Smooth muscle cell (in vitro differentiated cells): ENCODE measurements at regions not wholly inside any gene's neighbourhood (a gene's known extent, or its start where the extent isn't known, plus 50 kb on each side); places are given as distances from the start of the nearest gene placed in this dataset.

Source experiments
- DNase-seq: peaks from one replicate; lab custom pipeline; 2025; ENCODE audit not compliant: unreplicated experiment; lab: John Stamatoyannopoulos, UW
- H2AFZ ChIP-seq: fragments of 200-600 bp; sonication (generic); 2 replicates; pipeline ENCODE4 v1.6.0; 2016; ENCODE audit warnings: antibody characterized with exemption, low read depth, mild to moderate bottlenecking
- H3F3A ChIP-seq: fragments of 200-600 bp; sonication (generic); 2 replicates; pipeline ENCODE4 v1.6.0; 2017; ENCODE audit warnings: antibody characterized with exemption, low read depth
- H3K27ac ChIP-seq: fragments of 200-600 bp; sonication (generic); 2 replicates; pipeline ENCODE4 v1.5.1; 2016; ENCODE audit warnings: low read depth, mild to moderate bottlenecking
- H3K27me3 ChIP-seq: fragments of 200-600 bp; sonication (generic); 2 replicates; pipeline ENCODE4 v1.6.1; 2016; ENCODE audit warnings: low read depth, mild to moderate bottlenecking
- H3K36me3 ChIP-seq: fragments of 200-600 bp; sonication (generic); 2 replicates; pipeline ENCODE4 v1.5.1; 2016; ENCODE audit warnings: low read depth
- H3K4me1 ChIP-seq: fragments of 200-600 bp; sonication (generic); 2 replicates; pipeline ENCODE4 v1.5.1; 2016; ENCODE audit warnings: low read depth
- H3K4me2 ChIP-seq: fragments of 200-600 bp; sonication (generic); 2 replicates; pipeline ENCODE4 v1.6.0; 2016; ENCODE audit warnings: mild to moderate bottlenecking
- H3K4me3 ChIP-seq: fragments of 200-600 bp; sonication (generic); 2 replicates; pipeline ENCODE4 v1.5.1; 2016; ENCODE audit warnings: mild to moderate bottlenecking
- H3K79me2 ChIP-seq: fragments of 200-600 bp; sonication (generic); 2 replicates; pipeline ENCODE4 v1.6.0; 2016; ENCODE audit warnings: low read depth, mild to moderate bottlenecking
- H3K9ac ChIP-seq: fragments of 200-600 bp; sonication (generic); 2 replicates; pipeline ENCODE4 v1.6.0; 2016; ENCODE audit warnings: low read depth
- H3K9me3 ChIP-seq: fragments of 200-600 bp; sonication (generic); replicated peaks from 2 replicates; pipeline ENCODE4 v1.5.1; 2016; ENCODE audit warnings: low read depth
- H4K20me1 ChIP-seq: fragments of 200-600 bp; sonication (generic); 2 replicates; pipeline ENCODE4 v1.6.0; 2016; ENCODE audit warnings: low read depth
- WGBS: methylation state at CpG from one replicate; pipeline ENCODE4 v1.1.7; 2016; ENCODE audit warnings: low lambda C conversion rate; 5-methylcytosine and 5-hydroxymethylcytosine counted together
- TF ChIP-seq, protein P1 (sequence below): fragments of 200-600 bp; sonication (generic); IDR thresholded peaks from 2 replicates; pipeline ENCODE4 v1.5.1; 2017; ENCODE audit warnings: borderline replicate concordance, mild to moderate bottlenecking, antibody characterized with exemption; ENCODE audit not compliant: insufficient read depth, poor library complexity, severe bottlenecking

DNA sequence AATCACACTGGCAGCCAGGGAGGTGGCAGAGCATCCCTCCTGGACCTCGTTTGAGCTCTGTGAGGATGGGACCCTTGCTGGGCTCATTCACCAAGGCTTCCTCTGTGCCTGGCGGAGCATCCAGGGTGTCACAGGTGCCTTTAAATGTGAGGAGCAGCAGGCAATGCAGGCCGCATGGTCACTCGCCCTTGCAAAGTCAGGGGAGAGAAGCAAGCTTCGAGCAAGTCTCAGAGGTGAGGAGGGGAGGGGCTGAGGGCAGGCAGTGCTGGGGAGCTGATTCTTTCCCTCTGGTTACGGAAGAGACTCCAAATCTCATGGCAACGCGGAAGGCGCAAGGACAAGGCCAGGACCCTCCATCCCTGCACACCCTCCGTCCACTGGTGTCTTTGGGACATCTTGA lies 182.7 kb upstream of the PMEPA1 start:
- TF ChIP-seq, protein P1, sequence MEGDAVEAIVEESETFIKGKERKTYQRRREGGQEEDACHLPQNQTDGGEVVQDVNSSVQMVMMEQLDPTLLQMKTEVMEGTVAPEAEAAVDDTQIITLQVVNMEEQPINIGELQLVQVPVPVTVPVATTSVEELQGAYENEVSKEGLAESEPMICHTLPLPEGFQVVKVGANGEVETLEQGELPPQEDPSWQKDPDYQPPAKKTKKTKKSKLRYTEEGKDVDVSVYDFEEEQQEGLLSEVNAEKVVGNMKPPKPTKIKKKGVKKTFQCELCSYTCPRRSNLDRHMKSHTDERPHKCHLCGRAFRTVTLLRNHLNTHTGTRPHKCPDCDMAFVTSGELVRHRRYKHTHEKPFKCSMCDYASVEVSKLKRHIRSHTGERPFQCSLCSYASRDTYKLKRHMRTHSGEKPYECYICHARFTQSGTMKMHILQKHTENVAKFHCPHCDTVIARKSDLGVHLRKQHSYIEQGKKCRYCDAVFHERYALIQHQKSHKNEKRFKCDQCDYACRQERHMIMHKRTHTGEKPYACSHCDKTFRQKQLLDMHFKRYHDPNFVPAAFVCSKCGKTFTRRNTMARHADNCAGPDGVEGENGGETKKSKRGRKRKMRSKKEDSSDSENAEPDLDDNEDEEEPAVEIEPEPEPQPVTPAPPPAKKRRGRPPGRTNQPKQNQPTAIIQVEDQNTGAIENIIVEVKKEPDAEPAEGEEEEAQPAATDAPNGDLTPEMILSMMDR: no peak

DNA sequence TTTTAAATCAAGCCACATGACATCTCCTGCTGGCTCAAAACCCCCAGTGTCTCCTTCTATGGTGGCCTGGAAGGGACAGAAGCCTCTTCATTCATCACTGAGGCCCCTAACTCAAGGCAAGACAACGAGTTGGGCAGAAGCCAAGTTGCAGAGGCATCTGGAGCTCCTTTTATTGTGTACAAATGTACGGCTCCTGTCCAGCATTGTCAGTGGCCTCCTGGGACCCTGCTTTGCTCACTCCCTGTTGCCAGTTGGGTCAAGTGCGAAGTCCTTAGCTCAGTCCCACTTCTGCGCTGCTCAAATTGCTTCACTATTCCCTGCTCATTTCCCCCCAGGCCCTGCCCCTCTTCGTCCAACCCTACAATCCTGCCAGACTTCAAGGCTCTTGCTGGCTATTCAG lies 181.2 kb upstream of the PMEPA1 start:
- no peaks in the 10 kb centered on the region for H4K20me1 ChIP-seq
- no peak overlapping the region for H3K4me2 ChIP-seq
- no peak overlapping the region for H2AFZ ChIP-seq
- H3F3A ChIP-seq: no peaks in the 10 kb centered on the region
- no peaks in the 10 kb centered on the region for H3K36me3 ChIP-seq
- H3K9ac ChIP-seq: no peak overlapping the region
- WGBS: 95% methylated on average over 4 of the region's 5 CpGs
- H3K4me3 ChIP-seq: no peak overlapping the region
- no peaks in the 10 kb centered on the region for H3K4me1 ChIP-seq
- H3K27me3 ChIP-seq: peaks cover 7% of the 10 kb centered on the region
- no peak for DNase-seq
- no peak overlapping the region for H3K27ac ChIP-seq
- no peaks in the 10 kb centered on the region for H3K9me3 ChIP-seq
- TF ChIP-seq, protein P1: no peak
- no peaks in the 10 kb centered on the region for H3K79me2 ChIP-seq

More for the DNA sequence above, 182.7 kb upstream of the PMEPA1 start:
- Histone ChIP-seq H3F3A (no peaks in the 10 kb centered on the region), H2AFZ (no peak overlapping the region), H3K27me3 (peaks cover 7% of the 10 kb centered on the region), H3K9ac (no peak overlapping the region), H3K9me3 (no peaks in the 10 kb centered on the region), H3K27ac (no peak overlapping the region), H3K4me1 (no peaks in the 10 kb centered on the region), H4K20me1 (no peaks in the 10 kb centered on the region), H3K4me2 (no peak overlapping the region), H3K79me2 (no peaks in the 10 kb centered on the region), H3K4me3 (no peak overlapping the region), H3K36me3 (no peaks in the 10 kb centered on the region)
- whole genome bisulfite sequencing: 90% methylated on average over 10 of the region's 10 CpGs
- no peak for DNase-seq

DNA sequence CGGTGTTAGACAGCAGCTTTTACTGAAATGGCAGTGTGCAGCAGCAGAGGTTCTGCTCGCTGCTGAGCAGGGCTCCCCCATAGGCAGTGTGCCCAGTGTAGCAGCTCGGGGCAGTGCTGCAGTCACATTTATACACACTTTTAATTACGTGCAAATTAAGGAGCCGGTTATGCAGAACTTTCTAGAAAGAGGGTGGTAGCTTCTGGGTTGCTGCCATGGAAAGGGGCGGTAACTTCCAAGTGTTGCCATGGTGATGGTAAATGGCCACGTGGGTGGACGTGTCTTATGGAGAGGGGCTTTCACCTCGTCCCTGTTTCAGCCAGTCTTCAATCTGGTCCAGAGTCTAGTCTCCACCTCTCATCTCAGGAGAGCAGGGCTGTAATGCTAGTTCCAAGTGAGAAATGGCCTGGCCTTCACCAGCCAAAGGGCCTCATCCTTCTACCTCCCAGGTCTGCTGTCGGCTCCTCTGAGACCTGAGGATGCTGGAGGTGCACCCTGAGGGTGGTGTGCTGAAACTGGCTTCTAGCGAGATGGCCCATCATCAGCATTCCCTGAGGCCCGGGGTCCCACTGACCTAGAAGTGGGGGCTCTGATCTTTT lies 180.5 kb upstream of the PMEPA1 start:
- peaks cover 7% of the 10 kb centered on the region for H3K27me3 ChIP-seq
- H3K9me3 ChIP-seq: no peaks in the 10 kb centered on the region
- no peaks in the 10 kb centered on the region for H4K20me1 ChIP-seq
- H3K4me1 ChIP-seq: no peaks in the 10 kb centered on the region
- TF ChIP-seq, protein P1: no peak
- H3K9ac ChIP-seq: no peak overlapping the region
- no peaks in the 10 kb centered on the region for H3K36me3 ChIP-seq
- H2AFZ ChIP-seq: no peak overlapping the region
- H3K4me2 ChIP-seq: no peak overlapping the region
- no peak overlapping the region for H3K4me3 ChIP-seq
- 88% methylated on average over 12 of the region's 12 CpGs for WGBS
- no peaks in the 10 kb centered on the region for H3F3A ChIP-seq
- H3K27ac ChIP-seq: no peak overlapping the region
- DNase-seq: no peak
- no peaks in the 10 kb centered on the region for H3K79me2 ChIP-seq

DNA sequence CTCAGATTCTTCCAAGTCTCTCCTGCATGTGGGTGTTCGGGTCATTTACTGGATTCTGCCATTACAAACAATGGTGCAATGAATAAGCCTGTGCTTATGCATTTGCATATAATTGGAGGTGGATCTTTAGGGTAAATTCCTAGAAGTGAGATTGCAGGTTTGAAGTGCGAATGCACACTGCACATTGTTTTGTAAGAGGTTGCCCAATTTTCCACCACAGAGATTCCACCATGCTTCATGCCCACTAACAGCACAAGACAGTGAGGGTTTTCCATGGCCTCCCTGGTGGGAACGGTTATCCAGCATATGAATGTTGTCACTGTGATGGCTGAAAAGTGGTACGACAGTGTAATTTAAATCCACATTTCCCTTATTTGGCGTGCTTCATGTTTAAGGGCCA lies 178.8 kb upstream of the PMEPA1 start:
- Histone ChIP-seq H3K4me2 (no peak overlapping the region), H3K36me3 (no peaks in the 10 kb centered on the region), H3F3A (no peaks in the 10 kb centered on the region), H3K4me1 (no peaks in the 10 kb centered on the region), H4K20me1 (no peaks in the 10 kb centered on the region), H3K27ac (no peak overlapping the region), H3K27me3 (peaks cover 7% of the 10 kb centered on the region), H3K4me3 (no peak overlapping the region), H3K9ac (no peak overlapping the region), H3K9me3 (no peaks in the 10 kb centered on the region), H2AFZ (no peak overlapping the region), H3K79me2 (no peaks in the 10 kb centered on the region)
- 71% methylated on average over 5 of the region's 5 CpGs for WGBS
- TF ChIP-seq, protein P1: no peak
- no peak for DNase-seq
